ENCODE measurements at regions not wholly inside any gene's neighbourhood (a gene's known extent, or its start where the extent isn't known, plus 50 kb on each side); places are given as distances from the start of the nearest gene placed in this dataset.

DNA sequence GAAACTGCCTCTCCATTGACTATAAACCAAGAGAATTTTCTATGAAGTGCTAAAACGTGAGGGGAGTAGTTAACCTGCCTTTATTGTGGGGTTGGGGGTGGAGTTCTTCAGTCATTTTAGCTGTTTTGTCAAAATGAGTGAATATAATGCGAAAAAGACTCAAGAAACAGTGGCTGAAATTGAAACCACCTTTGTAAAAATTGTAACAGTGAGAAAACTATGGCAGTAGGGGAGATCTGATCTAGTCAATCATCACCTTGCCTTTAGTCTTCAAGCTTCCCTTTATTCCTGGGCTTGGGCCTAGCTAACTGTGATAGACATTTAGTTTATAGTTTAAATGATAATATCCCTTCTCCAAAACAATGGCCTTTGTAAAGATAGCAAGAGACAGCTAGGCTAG is 1927.3 kb downstream of the STIM2 start:
- TF ChIP-seq ZNF274 (IDR thresholded peaks at IDR 0.05; ENCODE audit: low read depth, low read length) (no peak), SUZ12 (IDR thresholded peaks at IDR 0.05; ENCODE audit: extremely low read depth, insufficient read depth, insufficient read length) (no peak), YY1 (IDR thresholded peaks at IDR 0.05; ENCODE audit: insufficient read depth, insufficient read length) (no peak)

Data from NT2/D1 (cell line).